Mesodermal cell (in vitro differentiated cells): ENCODE measurements at regions not wholly inside any gene's neighbourhood (a gene's known extent, or its start where the extent isn't known, plus 50 kb on each side); places are given as distances from the start of the nearest gene placed in this dataset.

ENCODE experiments used
- H3K27ac ChIP-seq: 2 replicates; pipeline ENCODE4 v1.7.0; 2013; ENCODE audit warnings: mild to moderate bottlenecking, low read depth, low read length, moderate library complexity; ENCODE audit not compliant: severe bottlenecking
- H3K36me3 ChIP-seq: 2 replicates; pipeline ENCODE4 v1.7.1; 2013; ENCODE audit warnings: mild to moderate bottlenecking, low read length, moderate library complexity; ENCODE audit not compliant: control insufficient read depth, insufficient read depth
- H3K4me1 ChIP-seq: one replicate; pipeline ENCODE4 v1.7.1; 2013; ENCODE audit warnings: mild to moderate bottlenecking, low read length; ENCODE audit not compliant: insufficient read depth, control insufficient read depth, poor library complexity, severe bottlenecking
- H3K4me3 ChIP-seq: 2 replicates; pipeline ENCODE4 v1.7.0; 2013; ENCODE audit warnings: low read length, control low read depth, mild to moderate bottlenecking; ENCODE audit not compliant: insufficient read depth, poor library complexity, severe bottlenecking; ENCODE audit errors: extremely low read depth
- H3K9me3 ChIP-seq: 2 replicates; pipeline ENCODE4 v1.7.1; 2013; ENCODE audit warnings: mild to moderate bottlenecking, low read length, moderate library complexity; ENCODE audit not compliant: control insufficient read depth
- WGBS, 2 experiments: methylation state at CpG; one replicate each; pipeline ENCODE4 v1.1.5; 2013; ENCODE audit warnings: missing lambda C conversion rate in 2 of 2; ENCODE audit not compliant: insufficient coverage in 2 of 2; 5-methylcytosine and 5-hydroxymethylcytosine counted together

DNA sequence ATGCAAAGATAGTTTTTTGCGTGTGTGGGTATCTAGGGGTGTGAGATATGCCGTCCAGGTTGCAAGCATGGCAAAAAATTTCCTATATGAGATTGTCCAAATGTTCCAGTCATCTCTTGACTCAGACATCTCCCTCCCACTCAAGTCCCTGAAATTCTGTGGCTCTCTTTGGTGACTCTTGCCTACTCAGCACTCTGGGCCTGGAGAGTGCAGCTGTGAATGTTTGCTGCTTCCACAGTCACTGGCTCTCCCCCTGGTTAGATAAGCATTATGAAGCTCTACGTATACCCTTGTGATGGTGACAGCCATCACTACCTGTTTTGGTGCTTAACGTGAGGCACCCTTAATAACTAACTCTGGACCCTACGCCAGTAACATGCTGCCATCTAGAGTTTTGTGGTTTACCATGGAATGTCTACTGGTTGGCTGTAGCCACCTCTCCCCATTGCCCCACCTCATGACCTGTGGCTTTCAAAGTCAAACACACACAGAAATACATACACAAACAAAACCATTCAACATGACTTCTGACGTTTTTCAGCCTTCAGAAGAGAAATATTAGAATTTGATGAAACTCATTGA, 621.9 kb upstream of the CITED2 start:
- Histone ChIP-seq H3K27ac (no peak overlapping the region), H3K4me1 (peaks cover 2% of the 10 kb centered on the region), H3K4me3 (no peak overlapping the region), H3K36me3 (no peaks in the 10 kb centered on the region), H3K9me3 (no peaks in the 10 kb centered on the region)
- 66 to 80% methylated on average over 2 to 4 of the region's 6 CpGs for WGBS, 2 experiments

GRCh38 chr6:139994998-139995397, 620.5 kb upstream of the CITED2 start:
- Histone ChIP-seq H3K4me3 (no peak overlapping the region), H3K36me3 (no peaks in the 10 kb centered on the region), H3K9me3 (no peaks in the 10 kb centered on the region), H3K27ac (no peak overlapping the region), H3K4me1 (peaks cover 14% of the 10 kb centered on the region)

DNA sequence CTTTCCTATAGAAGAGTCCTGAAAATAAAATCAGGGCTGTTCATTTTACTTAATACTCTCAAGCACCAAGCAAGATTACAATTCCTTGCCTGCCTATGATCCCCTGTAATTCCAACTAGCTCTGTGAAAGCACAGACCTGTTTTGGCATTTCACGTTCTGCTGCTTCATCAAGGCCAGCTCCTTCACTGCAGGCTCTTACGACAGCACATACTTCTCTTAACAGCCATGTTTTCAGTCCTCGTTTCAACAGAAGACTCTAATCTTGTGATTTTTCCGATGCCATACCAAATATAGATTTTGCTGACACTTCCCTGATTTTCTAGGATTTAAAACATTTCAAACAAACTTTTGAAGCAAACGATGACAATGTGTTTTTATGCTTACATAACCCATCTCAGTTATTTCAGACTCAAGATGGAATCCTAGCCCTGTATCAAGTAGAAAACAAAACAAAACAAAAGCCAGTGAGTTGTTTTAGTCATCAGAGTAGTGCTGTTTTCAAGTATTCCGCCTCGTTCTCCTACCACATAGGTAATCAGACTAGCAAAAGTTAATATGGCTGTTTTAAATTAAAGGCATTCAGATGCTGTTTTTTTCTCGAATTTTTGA, 616.5 kb upstream of the CITED2 start:
- peak overlapping the region; percentile 77 for H3K27ac ChIP-seq
- peaks cover 14% of the 10 kb centered on the region for H3K4me1 ChIP-seq
- H3K36me3 ChIP-seq: no peaks in the 10 kb centered on the region
- H3K9me3 ChIP-seq: no peaks in the 10 kb centered on the region
- 62 to 78% methylated on average over 5 to 7 of the region's 8 CpGs for WGBS, 2 experiments
- no peak overlapping the region for H3K4me3 ChIP-seq

- 100% methylated on average over 2 of the region's 4 CpGs; no CpG with 5 or more reads in 1 of the 2 experiments for WGBS, 2 experiments
- H3K9me3 ChIP-seq: no peaks in the 10 kb centered on the region
- no peak overlapping the region for H3K27ac ChIP-seq
- H3K4me1 ChIP-seq: peaks cover 14% of the 10 kb centered on the region
- H3K36me3 ChIP-seq: no peaks in the 10 kb centered on the region
- H3K4me3 ChIP-seq: no peak overlapping the region
Observed at GRCh38 chr6:139990026-139990686, 615.7 kb upstream of the CITED2 start.

GRCh38 chr6:139988685-139989084, 614.2 kb upstream of the CITED2 start:
- H3K4me1 ChIP-seq: peaks cover 22% of the 10 kb centered on the region
- no peak overlapping the region for H3K27ac ChIP-seq
- H3K4me3 ChIP-seq: no peak overlapping the region
- no peaks in the 10 kb centered on the region for H3K9me3 ChIP-seq
- no peaks in the 10 kb centered on the region for H3K36me3 ChIP-seq

DNA sequence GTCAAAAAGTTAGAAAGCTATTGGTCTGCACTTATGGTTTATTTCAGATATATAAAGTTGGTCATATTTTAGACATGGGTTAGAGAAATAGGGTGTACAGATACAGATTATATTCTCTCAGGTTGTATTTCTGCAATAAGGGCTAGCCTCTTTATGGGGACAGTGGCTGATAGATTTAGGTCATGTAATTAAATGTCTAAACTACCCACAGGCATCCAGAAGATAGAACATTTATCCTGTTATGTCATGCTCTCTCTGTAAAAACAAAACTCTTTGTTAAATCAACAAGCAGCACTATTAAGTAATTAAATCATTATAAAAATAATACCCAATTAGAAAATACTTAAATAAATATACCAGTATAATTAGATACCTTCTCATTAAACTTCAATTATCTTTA, 612.6 kb upstream of the CITED2 start:
- no peaks in the 10 kb centered on the region for H3K36me3 ChIP-seq
- H3K4me1 ChIP-seq: peaks cover 35% of the 10 kb centered on the region
- no peak overlapping the region for H3K27ac ChIP-seq
- no peaks in the 10 kb centered on the region for H3K9me3 ChIP-seq
- H3K4me3 ChIP-seq: no peak overlapping the region

GRCh38 chr6:139985236-139985815, 610.9 kb upstream of the CITED2 start:
- Histone ChIP-seq H3K4me3 (no peak overlapping the region), H3K27ac (no peak overlapping the region), H3K9me3 (no peaks in the 10 kb centered on the region), H3K4me1 (peaks cover 40% of the 10 kb centered on the region), H3K36me3 (no peaks in the 10 kb centered on the region)

GRCh38 chr6:139984317-139984716, 609.9 kb upstream of the CITED2 start:
- no peak overlapping the region for H3K27ac ChIP-seq
- H3K9me3 ChIP-seq: no peaks in the 10 kb centered on the region
- peaks cover 47% of the 10 kb centered on the region for H3K4me1 ChIP-seq
- no peaks in the 10 kb centered on the region for H3K36me3 ChIP-seq
- H3K4me3 ChIP-seq: no peak overlapping the region
- WGBS, 2 experiments: 97 to 100% methylated on average over 4 to 5 of the region's 6 CpGs

- H3K4me3 ChIP-seq: no peak overlapping the region
- no peaks in the 10 kb centered on the region for H3K36me3 ChIP-seq
- H3K4me1 ChIP-seq: peaks cover 53% of the 10 kb centered on the region
- no peaks in the 10 kb centered on the region for H3K9me3 ChIP-seq
- H3K27ac ChIP-seq: peak overlapping the region; percentile 92
- WGBS, 2 experiments: 71 to 87% methylated on average over 2 to 3 of the region's 5 CpGs
Observed at GRCh38 chr6:139983555-139984276, 609.3 kb upstream of the CITED2 start.

GRCh38 chr6:139982652-139983295, 608.3 kb upstream of the CITED2 start:
- peak overlapping the region; percentile 92 for H3K27ac ChIP-seq
- peaks cover 59% of the 10 kb centered on the region for H3K4me1 ChIP-seq
- no peaks in the 10 kb centered on the region for H3K9me3 ChIP-seq
- H3K36me3 ChIP-seq: no peaks in the 10 kb centered on the region
- 29 to 33% methylated on average over 1 of the region's 4 CpGs for WGBS, 2 experiments
- H3K4me3 ChIP-seq: no peak overlapping the region
